NCI-H1092 (cell line): ENCODE measurements at regions not wholly inside any gene's neighbourhood (a gene's known extent, or its start where the extent isn't known, plus 50 kb on each side); places are given as distances from the start of the nearest gene placed in this dataset.

Experiments used
- DNase-seq: peaks from one replicate; lab custom pipeline; 2025; lab: John Stamatoyannopoulos, UW

DNA sequence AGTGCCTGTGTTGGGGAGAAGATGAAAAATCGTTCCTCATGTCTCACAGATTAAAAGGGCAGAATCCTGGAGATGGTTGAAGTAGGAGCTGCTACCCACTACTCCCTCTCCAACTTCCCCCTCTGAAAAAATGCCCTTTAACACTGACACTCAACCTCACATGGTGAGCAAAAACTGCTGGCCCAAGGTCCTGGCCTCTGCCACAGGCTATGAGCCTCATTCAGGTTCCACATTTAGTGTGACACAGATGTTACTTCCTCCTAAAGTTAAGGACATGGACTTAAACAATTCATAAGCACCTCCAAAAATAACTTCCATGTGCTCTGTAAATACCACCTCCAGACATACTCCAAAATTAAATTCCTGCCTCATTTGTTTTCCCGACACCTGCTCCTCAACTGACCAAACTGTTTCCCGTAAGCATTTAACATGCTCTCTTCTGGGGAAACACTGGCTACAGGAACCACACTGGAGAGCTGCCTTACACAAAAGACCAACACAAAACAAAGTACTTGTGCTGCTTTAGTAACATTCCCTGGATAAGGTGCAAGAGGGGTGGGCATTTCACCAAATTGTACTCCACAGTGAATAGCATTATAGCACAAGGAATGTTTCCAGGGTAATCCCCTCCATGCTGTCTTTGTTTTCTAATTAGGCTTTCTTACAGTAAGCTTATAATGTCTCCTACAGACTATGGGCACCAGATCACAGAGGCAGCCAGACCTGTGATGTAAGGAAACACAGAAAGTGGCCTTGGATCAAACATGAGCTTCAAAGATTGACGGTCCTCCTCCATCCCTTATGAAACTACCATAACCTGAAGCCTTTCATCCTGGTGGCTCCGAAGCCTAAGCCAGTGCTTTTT, 57.0 kb downstream of the PHLDA1 start:
- DNase-seq = no peak

DNA sequence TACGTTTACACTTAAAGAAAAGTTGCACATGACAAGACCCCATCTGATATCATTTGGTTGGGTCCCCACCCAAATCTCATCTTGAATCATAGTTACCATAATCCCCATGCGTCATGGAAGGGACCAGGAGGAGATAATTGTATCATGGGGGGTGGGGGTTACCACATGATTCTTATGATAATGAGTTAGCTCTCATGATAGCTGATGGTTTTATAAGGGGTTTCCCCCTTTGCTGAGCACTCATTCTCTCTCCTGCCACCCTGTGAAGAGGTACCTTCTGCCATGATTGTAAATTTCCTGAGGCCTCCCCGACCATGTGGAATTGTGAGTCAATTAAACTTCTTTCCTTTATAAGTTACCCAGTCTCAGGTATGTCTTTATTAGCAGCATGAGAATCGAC, 60.3 kb downstream of the PHLDA1 start:
- DNase-seq = no peak

DNA sequence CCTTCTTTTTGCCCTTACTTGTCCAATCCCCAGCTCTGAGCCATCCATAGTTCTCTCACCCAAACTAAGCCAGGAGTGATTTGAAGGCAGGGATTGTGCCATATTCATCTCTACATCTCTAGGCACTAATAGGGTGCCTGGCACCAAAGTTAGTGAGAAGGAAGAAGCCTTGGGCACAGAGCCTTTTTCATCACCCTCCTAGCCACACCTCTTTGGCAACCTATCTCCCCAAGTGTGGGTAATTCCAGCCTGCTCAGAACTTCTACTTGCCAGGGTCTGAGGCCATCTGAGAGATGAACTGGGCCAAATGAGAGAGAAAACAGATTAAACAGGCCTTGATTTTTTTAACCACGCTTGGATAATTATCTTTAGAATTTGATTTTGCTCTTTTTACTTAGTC, 61.3 kb downstream of the PHLDA1 start:
- DNase-seq = no peak

DNA sequence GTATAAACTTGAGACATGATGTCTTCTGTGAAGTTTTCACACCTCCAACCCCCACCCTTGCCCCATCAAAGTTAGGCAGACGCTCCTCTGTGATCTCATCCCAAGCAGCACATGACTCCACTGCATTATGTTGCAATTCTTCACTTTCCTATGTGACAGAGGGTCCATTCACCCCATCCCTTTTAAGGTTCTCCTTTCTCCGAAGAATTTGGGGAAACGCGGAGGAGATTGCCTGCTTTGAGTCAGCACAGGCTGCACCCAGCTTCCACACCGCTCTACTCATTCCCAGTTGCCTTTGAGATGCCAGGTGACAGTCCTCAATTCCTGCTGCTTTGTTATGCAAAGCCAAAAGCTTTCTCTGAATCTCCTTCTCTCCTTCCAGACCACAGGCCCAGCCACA, 61.8 kb downstream of the PHLDA1 start:
- no peak for DNase-seq

DNA sequence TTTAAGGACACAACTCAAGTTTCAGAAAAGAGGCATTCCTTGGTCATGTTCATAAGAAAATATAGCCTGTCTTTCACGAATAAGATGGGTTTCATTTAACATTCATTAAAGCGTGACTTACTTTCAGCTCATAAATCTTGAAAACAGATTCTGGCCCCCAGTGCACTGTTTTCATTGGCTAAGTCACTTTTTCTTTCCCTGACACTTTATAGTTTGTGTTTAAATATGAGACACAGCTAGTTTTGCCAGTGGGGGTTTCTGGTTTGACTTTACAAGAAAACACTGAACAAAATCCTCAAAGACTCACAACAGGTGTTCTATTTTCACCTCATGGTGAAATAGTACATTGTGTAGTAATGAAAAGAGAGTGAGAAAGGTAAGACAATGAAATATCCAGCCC, 65.9 kb downstream of the PHLDA1 start:
- DNase-seq = no peak

DNA sequence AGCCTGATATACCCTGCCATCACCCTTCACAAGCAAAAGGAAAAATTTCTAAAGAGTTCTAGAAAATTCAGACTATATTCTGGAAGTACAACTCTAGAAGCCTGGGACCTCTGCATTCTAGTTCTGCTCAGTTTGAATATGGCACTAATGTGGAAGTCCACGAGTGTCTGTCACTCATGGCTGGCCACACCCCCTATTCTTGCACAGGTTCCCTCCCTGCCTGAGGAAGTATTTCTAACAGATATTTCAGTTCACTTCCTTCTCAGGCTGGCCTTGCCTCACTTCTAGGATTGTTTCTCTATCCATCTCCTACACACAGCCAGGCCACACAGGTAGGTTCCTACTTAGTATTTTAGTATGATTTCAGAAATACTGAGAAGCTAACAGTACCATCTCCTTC, 67.4 kb downstream of the PHLDA1 start:
- DNase-seq = no peak

DNA sequence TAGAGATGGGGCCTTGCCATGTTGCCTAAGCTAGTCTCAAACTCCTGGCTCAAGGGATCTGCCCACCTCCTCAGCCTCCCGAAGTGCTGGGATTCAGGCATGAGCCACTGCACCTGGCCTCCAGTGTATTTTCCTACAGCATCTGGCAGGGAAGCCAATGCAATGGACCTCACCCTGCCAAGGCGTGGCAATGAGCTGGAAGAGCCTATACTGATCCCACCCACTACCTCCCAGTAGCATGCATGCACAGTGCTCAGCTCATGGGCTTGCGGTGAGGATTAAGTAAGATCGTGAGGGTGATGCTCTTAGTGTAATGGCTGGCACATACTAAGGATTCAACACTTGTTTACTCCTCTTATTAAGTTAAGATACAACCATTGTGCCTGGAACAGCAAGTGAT, 69.7 kb downstream of the PHLDA1 start:
- no peak for DNase-seq

DNA sequence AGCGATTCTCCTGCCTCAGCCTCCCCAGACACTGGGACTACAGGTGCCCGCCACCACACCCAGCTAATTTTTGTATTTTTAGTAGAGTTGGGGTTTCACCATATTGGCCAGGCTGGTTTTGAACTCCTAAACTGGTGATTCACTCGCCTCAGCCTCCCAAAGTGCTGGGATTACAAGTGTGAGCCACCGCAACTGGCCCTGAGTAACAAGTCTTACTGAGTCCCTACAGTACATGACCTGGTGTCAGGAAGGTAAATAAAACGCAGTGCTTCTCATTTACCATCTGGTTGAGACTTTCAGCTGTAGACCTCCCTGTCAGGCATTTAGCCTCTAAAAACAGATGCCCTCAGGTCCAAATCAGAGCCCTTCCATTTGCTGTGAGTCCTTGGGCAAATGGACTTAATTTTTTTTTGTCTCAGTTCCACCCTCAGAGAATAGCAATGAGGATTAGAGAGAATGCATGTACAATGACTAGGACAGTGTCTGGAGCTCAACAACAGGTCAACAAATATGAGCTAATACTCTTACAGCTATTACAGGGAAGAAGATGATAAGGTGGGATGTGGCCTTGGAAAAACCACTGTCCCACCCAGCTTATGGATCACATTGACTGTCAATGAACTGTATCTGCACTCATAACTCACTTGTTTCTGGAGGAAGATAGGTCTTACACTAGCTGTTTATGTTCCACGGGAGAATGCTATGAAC, 70.5 kb downstream of the PHLDA1 start:
- DNase-seq = no peak

DNA sequence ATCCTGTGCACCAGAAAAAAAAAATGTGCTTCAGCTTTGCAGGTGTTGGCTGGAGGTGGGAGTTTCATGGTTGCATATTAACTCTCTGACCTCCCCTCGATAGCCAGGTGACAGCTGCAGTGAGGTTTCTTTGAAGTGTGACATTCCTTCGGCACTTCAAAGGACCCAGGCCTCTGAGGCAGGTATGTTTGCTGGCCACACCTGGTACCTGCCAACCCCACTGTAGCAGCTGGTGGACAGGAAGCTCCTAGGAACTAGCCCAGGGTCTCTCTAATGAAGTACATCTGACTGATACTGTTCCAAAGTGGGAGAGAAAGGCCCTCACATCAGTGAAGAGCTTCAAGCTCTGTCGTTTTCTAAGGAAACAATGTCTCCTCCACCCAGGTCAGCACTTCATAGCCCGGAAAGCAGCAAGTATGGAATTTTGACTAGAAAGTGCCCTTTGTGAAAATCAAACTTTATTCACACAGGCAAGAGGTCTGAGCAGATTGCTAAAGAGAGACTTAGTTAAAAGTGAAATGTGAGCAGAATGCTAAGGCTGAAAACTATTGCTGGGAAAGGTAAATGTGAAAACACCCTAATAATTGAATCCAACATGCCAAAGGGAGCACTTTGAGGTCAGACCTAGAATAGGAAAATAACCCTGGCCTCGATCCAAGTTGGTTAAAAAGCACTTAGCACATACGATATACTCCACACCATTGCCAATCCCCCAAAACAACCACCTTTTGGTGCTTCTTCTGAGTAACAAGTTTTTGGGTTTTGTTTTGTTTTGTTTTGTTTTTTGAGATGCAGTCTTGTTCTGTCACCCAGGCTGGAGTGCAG, 71.3 kb downstream of the PHLDA1 start:
- DNase-seq = no peak

DNA sequence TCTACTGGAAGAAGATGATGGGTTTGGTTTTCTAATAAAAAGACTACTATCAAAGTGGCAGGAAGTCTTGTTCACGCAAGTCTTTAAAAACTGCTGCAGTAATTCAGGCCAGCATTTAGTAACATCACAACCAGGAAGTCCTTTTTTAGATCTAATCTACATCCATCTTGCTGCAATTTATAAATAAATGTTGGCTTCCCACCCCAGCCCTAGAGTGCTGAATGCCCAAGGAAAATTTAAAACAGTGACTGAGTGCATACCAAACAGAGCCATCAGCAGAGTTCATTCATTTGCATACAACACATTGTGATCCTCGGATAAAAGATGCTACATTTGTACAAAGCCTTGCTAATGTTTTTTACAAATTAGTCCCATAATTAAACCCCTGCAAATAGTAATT, 72.1 kb downstream of the PHLDA1 start:
- DNase-seq = no peak

DNA sequence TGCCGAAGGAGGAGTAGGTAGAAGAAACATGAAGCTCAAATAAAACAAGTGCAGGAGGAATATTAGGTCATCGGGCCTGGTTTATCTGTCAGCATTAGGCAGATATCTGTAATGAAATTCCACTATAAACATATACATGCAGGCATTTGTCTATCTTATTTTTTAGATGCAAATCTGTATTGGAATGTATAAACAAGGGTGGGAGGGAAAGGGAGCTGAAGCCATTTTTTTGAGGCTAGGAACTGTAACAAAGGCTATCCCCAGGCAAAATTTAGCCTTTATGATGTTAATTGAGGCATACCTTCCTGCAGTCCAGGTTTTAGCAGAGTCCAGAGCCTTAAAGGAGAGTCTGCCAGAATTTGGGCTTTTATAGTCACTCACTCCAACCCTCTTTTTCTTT, 72.5 kb downstream of the PHLDA1 start:
- DNase-seq = no peak

DNA sequence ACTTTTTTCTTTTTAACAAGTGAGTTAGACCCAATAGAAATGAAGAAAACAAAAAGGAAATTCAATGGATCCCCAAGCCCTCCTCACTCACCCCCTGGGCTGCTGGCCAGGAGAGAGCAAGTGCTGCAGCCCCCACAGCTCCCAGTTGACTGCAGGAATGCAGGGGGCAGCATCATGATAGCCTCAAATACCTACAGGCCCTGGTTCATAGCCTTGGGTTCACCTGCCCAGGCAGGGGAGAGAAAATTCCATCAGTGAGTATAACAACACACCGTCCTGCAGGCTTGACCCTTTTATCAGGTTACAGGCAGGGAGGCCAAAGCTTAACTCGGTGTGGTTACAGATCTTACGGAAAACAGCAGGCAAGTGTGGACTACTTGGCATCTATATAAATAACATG, 76.3 kb downstream of the PHLDA1 start:
- DNase-seq = no peak

DNA sequence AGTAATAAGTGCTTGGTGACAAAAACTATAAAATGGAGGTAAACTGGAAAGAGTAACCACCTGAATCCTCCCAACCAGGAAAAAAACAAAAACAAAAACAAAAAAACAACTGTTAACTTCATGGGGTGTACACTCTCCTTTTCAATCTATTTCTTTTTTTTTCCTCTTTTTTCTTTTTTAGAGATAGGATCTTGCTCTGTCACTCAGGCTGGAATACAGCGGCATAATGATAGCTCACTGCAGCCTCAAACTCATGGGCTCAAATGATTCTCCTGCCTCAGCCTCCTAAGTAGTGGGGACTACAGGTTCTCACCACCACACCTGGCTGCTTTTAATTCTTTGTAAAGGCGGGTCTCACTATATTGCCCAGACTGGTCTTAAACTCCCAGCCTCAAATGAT, 76.8 kb downstream of the PHLDA1 start:
- no peak for DNase-seq

DNA sequence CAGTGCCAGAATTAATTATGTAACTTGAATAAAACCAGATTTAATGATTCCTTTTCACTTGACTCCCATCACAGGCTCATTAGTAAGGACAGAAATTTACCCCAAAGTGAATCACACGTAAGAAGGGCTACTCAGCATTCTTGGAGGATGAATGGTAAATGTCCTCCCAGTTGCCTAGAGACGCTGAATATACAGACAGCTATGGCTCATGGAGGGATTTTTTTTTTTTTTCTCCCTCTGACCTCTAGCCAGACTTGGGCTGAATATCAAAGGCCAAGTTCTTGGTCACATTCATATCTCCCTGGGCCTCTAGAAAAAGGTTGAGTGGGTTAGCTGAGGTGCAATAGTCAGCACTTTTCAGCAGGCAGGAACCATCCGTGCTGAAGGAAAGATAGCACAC, 77.5 kb downstream of the PHLDA1 start:
- no peak for DNase-seq

DNA sequence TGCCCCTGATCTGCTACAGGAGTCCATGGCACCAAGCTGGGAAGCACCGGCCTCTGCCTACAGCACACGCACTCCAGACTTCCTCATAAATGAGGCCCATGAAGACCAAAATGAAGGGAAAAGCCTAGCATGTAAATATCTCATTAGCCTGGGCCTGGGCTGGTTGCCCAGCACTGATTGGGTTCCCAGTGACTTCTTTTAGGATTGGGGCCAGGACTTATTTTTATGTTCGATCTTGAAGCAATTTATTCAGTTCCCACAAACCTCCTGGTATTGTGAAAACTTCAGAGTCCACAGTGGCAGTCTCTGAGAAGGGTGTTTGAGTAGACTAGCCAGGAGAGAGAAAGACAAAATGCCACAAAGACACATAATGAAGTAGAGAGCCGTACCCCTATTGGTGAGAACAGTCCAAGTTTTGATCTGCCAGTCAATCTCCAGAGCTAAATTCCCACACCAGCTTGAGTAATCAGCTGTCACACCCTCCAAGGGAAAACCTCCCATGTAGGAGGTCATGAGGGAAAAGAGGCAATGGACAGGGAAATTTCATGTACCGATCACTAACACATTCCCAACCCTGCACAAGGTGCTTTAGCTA, 78.2 kb downstream of the PHLDA1 start:
- no peak for DNase-seq

DNA sequence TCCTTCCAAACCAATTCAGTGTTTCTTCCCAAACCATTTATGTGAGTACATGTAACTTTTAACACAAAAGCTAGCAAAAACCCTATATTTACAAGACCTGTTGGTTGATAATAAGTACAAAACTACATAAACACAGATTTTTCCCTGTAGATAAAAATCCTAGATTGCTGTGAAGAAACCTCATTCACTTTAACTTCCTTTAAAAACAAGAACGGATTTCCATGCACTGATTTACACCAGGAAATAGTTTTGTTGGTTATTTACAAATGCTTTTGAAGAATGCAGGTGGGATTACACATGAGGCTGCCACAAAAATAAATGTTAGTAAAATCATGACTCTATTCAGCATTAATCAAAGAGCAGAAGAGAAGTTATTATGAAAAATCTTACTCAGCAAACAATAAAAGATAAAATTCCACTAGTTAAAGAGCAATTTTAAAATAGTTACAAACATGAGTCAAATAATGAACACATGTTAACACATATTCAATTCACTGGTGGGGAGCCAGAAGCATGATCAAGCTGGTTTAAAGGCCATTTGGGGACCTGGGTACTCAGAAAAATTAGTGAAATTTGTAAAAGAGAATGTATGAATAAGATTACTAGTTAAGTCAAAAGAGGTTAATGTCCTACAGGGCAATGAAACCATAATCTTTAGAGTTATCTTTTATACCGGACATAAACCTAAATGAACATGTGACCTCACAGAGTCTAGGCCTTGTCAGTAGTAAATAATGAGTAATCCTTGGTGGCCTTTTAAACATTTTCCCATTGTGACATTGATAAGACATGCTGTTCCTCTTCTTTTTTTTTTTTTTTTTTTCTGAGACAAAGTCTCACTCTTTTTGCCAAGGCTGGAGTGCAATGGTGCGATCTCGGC, 79.9 kb downstream of the PHLDA1 start:
- DNase-seq = no peak

DNA sequence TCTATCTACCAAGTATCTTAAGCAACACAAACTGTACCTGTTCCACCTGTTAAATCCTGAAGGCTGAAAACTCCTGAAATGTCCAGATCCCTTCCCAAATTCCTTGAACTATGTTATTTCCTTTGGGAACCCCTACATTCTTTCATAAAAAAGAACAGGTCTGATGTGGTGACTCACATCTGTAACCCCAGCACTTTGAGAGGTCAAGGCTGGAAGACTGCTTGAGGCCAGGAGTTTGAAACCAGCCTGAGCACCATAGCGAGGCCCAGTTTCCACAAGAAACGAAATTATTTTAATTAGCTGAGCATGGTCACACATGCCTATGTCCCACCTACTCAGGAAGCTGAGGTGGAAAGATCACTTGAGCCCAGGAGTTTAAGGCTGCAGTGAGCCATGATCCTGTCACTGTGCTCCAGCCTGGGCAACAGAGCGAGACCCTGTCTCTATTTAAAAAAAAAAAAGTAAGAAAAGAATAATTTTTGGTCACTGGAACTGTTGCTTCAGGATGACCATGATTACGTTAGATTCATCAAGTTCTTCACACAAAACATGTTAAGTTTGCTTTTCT, 84.3 kb downstream of the PHLDA1 start:
- no peak for DNase-seq

DNA sequence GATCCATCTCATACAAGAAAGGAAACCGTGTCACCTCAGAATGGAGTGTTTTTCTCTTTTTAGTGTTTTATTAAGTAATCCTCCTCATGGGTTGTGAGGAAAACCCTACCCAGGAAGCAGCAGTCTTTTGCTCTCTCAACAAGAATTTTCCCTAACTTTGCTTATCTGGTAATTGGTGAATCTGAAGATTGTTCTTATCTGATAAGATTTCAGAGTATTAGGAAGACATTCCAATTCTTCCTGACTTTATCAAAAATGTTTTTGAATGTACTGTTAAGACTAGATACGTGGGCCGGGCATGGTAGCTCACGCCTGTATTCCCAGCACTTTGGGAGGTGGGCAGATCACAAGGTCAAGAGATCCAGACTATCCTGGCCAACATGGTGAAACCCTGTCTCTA, 86.0 kb downstream of the PHLDA1 start:
- DNase-seq = no peak

DNA sequence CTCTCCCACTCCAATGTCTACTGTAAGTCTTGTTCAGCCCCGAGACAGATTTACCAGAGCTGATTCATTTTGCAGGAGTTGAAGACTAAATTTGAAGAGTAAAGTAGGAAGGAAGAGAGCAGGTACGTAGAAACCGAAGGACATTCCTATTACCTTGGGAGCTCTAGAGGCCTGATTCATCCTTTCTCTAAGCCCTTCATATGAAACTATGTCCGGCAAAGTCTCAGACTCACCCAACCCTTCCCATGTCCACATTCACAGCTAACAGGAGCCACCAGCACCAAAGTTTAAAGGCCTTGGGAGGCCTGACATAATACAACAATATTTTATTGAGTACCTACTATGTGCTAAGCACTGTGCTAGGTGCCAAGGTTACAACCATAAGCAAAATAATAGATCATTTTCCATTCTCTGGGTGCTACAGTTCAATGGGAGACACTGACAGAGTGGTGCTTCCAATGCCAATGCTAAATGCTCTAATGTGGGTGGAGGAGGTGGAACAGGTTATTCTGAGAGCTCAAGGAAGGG, 86.6 kb downstream of the PHLDA1 start:
- DNase-seq = no peak

DNA sequence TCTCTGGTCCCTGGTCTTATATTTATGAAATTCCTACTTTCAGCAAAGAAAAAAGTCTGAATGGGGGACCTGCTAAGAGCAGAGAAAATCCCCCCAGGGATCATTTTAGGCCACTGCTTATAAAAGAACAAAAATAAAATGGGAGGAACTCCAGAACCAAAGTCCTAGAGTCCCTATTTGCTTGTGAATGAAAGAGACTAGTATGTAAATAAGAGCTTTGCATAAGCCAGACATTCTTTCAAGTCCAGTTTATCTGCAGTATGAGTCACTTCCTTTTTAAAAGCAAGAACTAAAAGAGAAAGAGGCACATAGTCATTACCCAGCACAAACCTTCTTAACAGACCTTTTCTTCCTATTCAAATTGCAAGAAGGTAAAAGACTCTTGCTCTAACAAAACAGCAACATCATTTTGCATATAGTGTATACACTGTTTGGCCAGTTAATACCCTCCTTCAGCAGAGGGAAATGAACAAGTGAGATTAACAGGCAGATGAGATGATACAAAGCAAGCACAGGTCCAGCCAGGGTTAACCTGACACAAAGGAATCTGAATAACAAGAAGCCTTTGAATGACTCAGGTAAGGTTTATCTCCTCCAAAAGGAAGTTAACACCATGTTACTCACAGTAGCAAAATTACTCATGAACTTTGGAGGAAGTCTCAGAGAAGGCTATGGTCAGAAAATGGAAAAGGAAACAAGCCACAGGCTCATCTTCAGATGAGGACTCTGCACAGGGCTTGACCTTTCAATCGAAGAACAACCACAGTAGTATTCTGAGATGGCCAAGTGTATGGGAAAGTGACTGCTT, 87.3 kb downstream of the PHLDA1 start:
- DNase-seq = no peak
